Neural cell (in vitro differentiated cells): ENCODE measurements at regions not wholly inside any gene's neighbourhood (a gene's known extent, or its start where the extent isn't known, plus 50 kb on each side); places are given as distances from the start of the nearest gene placed in this dataset.

Experiments used
- H2AFZ ChIP-seq: fragments of 200-600, 300-800 bp; sonication (generic), shearing (Covaris generic); 2 replicates; pipeline ENCODE4 v1.6.0; 2014; ENCODE audit warnings: low read depth, mild to moderate bottlenecking, antibody characterized with exemption, low read length, moderate library complexity
- H3F3A ChIP-seq: fragments of 200-600 bp; shearing (Covaris generic); 2 replicates; pipeline ENCODE4 v1.6.1; 2016; ENCODE audit warnings: mild to moderate bottlenecking, moderate library complexity, mixed read lengths, antibody characterized with exemption, low read length; ENCODE audit not compliant: insufficient read depth, poor library complexity, severe bottlenecking
- H3K27ac ChIP-seq: fragments of 200-600, 300-800 bp; sonication (generic), shearing (Covaris generic); 2 replicates; pipeline ENCODE4 v1.5.1; 2014; ENCODE audit warnings: mild to moderate bottlenecking, low read length, moderate library complexity
- H3K27me3 ChIP-seq: fragments of 300-800, 200-600 bp; sonication (generic), shearing (Covaris generic); 2 replicates; pipeline ENCODE4 v1.6.0; 2014; ENCODE audit warnings: mild to moderate bottlenecking, low read depth, low read length, moderate library complexity; ENCODE audit not compliant: insufficient read depth
- H3K36me3 ChIP-seq: fragments of 300-800, 200-600 bp; sonication (generic), shearing (Covaris generic); 2 replicates; pipeline ENCODE4 v1.5.1; 2014; ENCODE audit warnings: mild to moderate bottlenecking, antibody characterized with exemption, low read length, moderate library complexity; ENCODE audit not compliant: insufficient read depth
- H3K4me2 ChIP-seq: fragments of 300-800, 200-600 bp; sonication (generic), shearing (Covaris generic); 2 replicates; pipeline ENCODE4 v1.6.0; 2014; ENCODE audit warnings: mild to moderate bottlenecking, low read length
- H3K4me3 ChIP-seq: fragments of 300-800, 200-600 bp; sonication (generic), shearing (Covaris generic); 2 replicates; pipeline ENCODE4 v1.5.1; 2014; ENCODE audit warnings: mild to moderate bottlenecking, low read length, moderate library complexity
- H3K79me2 ChIP-seq: fragments of 200-600 bp; shearing (Covaris generic); replicated peaks from 2 replicates; pipeline ENCODE4 v1.6.0; 2014; ENCODE audit warnings: mild to moderate bottlenecking, low read length, moderate library complexity; ENCODE audit not compliant: insufficient read depth
- H3K9ac ChIP-seq: fragments of 300-800, 200-600 bp; sonication (generic), shearing (Covaris generic); 2 replicates; pipeline ENCODE4 v1.6.1; 2016; ENCODE audit warnings: mild to moderate bottlenecking, low read length, mixed read lengths
- H3K9me2 ChIP-seq: fragments of 200-600 bp; shearing (Covaris generic); 2 replicates; pipeline ENCODE4 v1.6.1; 2016; ENCODE audit warnings: mild to moderate bottlenecking, low read length, mixed read lengths; ENCODE audit not compliant: insufficient read depth
- H3K9me3 ChIP-seq: fragments of 200-600, 300-800 bp; sonication (generic), shearing (Covaris generic); 2 replicates; pipeline ENCODE4 v1.6.1; 2016; ENCODE audit warnings: mild to moderate bottlenecking, mixed run types, low read length, moderate library complexity, mixed read lengths
- H4K20me1 ChIP-seq: fragments of 200-600 bp; shearing (Covaris generic); 2 replicates; pipeline ENCODE4 v1.6.1; 2016; ENCODE audit warnings: mild to moderate bottlenecking, mixed run types; ENCODE audit not compliant: insufficient read depth
- EP300 ChIP-seq: fragments of 450-650 bp; conservative IDR thresholded peaks from 2 replicates; pipeline ENCODE4 v1.6.1; 2014; ENCODE audit warnings: antibody characterized with exemption, mild to moderate bottlenecking, moderate library complexity; ENCODE audit not compliant: poor library complexity, severe bottlenecking
- EZH2 ChIP-seq: fragments of 200-600, 300-800 bp; shearing (Covaris generic), sonication (generic); IDR thresholded peaks from 2 replicates; pipeline ENCODE4 v1.6.1; 2014; ENCODE audit warnings: antibody characterized with exemption, low read length, borderline replicate concordance, mild to moderate bottlenecking; ENCODE audit not compliant: insufficient read depth, poor library complexity, severe bottlenecking
- MXI1 ChIP-seq: fragments of 450-650 bp; conservative IDR thresholded peaks from 2 replicates; pipeline ENCODE4 v1.6.1; 2014; ENCODE audit warnings: antibody characterized with exemption, mild to moderate bottlenecking; ENCODE audit not compliant: poor library complexity, severe bottlenecking
- POLR2AphosphoS5 ChIP-seq: IDR thresholded peaks from 2 replicates; pipeline ENCODE4 v1.6.1; 2012
- RAD21 ChIP-seq: fragments of 450-650 bp; conservative IDR thresholded peaks from 2 replicates; pipeline ENCODE4 v1.6.1; 2014; ENCODE audit warnings: antibody characterized with exemption, mild to moderate bottlenecking, moderate library complexity
- SMC3 ChIP-seq: fragments of 450-650 bp; conservative IDR thresholded peaks from 2 replicates; pipeline ENCODE4 v1.6.1; 2014; ENCODE audit warnings: antibody characterized with exemption, mild to moderate bottlenecking, moderate library complexity; ENCODE audit not compliant: poor library complexity
- TAF1 ChIP-seq: IDR thresholded peaks from 2 replicates; pipeline ENCODE4 v1.6.1; 2012; ENCODE audit warnings: low read depth
- TF ChIP-seq, protein P1 (sequence below): fragments of 450-650 bp; IDR thresholded peaks from 2 replicates; pipeline ENCODE4 v1.5.1; 2014; ENCODE audit warnings: antibody characterized with exemption, mild to moderate bottlenecking, moderate library complexity; ENCODE audit not compliant: poor library complexity, severe bottlenecking
- TF ChIP-seq, protein P2 (sequence below): IDR thresholded peaks from 2 replicates; pipeline ENCODE4 v1.6.1; 2012; ENCODE audit warnings: borderline replicate concordance

DNA sequence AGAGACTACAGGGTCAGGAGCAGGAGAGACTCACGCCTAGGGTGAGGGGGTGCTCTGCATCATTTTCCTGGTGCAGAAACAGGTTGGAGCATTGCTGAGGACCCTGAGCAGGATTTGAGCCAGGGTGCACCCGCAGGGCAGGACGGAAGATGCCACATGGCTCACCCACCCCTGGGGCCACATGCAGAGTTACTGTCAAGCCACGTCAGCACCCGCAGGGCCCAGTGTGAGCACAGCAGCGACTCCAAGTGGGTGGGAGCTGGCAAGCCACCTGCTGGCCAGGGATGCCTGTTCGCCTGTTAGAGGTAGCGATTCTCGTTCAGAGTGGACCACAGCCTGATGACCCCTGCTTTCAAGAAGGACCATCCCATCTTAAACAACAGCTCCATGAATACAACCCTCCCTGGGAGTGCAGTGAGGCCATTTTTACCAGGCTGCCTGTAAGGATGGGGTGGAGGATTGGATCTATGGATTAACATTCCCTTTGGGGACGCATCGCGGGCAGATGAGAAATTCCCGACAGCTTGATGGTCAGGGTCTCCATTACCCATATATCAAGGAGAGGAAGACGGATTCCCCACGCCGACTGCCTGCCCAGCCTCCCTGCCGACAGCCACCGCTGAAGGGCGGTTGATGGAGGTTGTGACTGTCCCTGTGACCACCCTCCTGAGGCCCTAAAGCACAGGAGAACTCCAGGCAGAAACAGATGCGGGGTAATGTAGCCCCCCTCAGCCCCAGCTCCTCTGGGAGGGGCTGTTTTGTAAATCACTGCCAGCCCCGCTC lies 101.1 kb upstream of the RET start:
- Histone ChIP-seq H4K20me1 (no peaks in the 10 kb centered on the region), H3K9me2 (no peaks in the 10 kb centered on the region), H2AFZ (no peak overlapping the region), H3K36me3 (no peaks in the 10 kb centered on the region), H3K9ac (no peak overlapping the region), H3K79me2 (no peaks in the 10 kb centered on the region), H3K27me3 (no peaks in the 10 kb centered on the region), H3K4me2 (no peak overlapping the region), H3K27ac (no peak overlapping the region), H3K4me3 (no peak overlapping the region), H3F3A (no peaks in the 10 kb centered on the region), H3K9me3 (no peaks in the 10 kb centered on the region)
- TF ChIP-seq, protein P1, sequence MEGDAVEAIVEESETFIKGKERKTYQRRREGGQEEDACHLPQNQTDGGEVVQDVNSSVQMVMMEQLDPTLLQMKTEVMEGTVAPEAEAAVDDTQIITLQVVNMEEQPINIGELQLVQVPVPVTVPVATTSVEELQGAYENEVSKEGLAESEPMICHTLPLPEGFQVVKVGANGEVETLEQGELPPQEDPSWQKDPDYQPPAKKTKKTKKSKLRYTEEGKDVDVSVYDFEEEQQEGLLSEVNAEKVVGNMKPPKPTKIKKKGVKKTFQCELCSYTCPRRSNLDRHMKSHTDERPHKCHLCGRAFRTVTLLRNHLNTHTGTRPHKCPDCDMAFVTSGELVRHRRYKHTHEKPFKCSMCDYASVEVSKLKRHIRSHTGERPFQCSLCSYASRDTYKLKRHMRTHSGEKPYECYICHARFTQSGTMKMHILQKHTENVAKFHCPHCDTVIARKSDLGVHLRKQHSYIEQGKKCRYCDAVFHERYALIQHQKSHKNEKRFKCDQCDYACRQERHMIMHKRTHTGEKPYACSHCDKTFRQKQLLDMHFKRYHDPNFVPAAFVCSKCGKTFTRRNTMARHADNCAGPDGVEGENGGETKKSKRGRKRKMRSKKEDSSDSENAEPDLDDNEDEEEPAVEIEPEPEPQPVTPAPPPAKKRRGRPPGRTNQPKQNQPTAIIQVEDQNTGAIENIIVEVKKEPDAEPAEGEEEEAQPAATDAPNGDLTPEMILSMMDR: no peak
- TF ChIP-seq SMC3 (no peak), EZH2 (no peak), RAD21 (no peak)
- TF ChIP-seq, protein P2, sequence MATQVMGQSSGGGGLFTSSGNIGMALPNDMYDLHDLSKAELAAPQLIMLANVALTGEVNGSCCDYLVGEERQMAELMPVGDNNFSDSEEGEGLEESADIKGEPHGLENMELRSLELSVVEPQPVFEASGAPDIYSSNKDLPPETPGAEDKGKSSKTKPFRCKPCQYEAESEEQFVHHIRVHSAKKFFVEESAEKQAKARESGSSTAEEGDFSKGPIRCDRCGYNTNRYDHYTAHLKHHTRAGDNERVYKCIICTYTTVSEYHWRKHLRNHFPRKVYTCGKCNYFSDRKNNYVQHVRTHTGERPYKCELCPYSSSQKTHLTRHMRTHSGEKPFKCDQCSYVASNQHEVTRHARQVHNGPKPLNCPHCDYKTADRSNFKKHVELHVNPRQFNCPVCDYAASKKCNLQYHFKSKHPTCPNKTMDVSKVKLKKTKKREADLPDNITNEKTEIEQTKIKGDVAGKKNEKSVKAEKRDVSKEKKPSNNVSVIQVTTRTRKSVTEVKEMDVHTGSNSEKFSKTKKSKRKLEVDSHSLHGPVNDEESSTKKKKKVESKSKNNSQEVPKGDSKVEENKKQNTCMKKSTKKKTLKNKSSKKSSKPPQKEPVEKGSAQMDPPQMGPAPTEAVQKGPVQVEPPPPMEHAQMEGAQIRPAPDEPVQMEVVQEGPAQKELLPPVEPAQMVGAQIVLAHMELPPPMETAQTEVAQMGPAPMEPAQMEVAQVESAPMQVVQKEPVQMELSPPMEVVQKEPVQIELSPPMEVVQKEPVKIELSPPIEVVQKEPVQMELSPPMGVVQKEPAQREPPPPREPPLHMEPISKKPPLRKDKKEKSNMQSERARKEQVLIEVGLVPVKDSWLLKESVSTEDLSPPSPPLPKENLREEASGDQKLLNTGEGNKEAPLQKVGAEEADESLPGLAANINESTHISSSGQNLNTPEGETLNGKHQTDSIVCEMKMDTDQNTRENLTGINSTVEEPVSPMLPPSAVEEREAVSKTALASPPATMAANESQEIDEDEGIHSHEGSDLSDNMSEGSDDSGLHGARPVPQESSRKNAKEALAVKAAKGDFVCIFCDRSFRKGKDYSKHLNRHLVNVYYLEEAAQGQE: no peak

- H3K4me3 ChIP-seq: no peak overlapping the region
- H3K36me3 ChIP-seq: no peaks in the 10 kb centered on the region
- no peak for TF ChIP-seq POLR2AphosphoS5
- no peak overlapping the region for H3K27ac ChIP-seq
- H3K27me3 ChIP-seq: no peaks in the 10 kb centered on the region
- no peaks in the 10 kb centered on the region for H3K9me2 ChIP-seq
- no peak overlapping the region for H3K4me2 ChIP-seq
- H3F3A ChIP-seq: no peaks in the 10 kb centered on the region
- H4K20me1 ChIP-seq: no peaks in the 10 kb centered on the region
- H3K9me3 ChIP-seq: no peaks in the 10 kb centered on the region
- H2AFZ ChIP-seq: no peak overlapping the region
- H3K9ac ChIP-seq: no peak overlapping the region
- H3K79me2 ChIP-seq: no peaks in the 10 kb centered on the region
These were observed 100.4 kb upstream of the RET start for GRCh38 chr10:42976351-42977031.

- TF ChIP-seq RAD21: no peak
- no peak for TF ChIP-seq POLR2AphosphoS5
- TF ChIP-seq, protein P2: no peak
- no peak for TF ChIP-seq EZH2
- TF ChIP-seq MXI1: no peak
- no peak for TF ChIP-seq SMC3
- TF ChIP-seq, protein P1: no peak
- TF ChIP-seq EP300: no peak
- TF ChIP-seq TAF1: no peak
- H3K27me3 ChIP-seq: no peaks in the 10 kb centered on the region
- H3K4me3 ChIP-seq: no peak overlapping the region
- H3K9me2 ChIP-seq: no peaks in the 10 kb centered on the region
- H3K27ac ChIP-seq: no peak overlapping the region
- H2AFZ ChIP-seq: no peak overlapping the region
- no peak overlapping the region for H3K4me2 ChIP-seq
- H4K20me1 ChIP-seq: no peaks in the 10 kb centered on the region
- H3K9me3 ChIP-seq: no peaks in the 10 kb centered on the region
- no peaks in the 10 kb centered on the region for H3K79me2 ChIP-seq
- no peaks in the 10 kb centered on the region for H3F3A ChIP-seq
- no peaks in the 10 kb centered on the region for H3K36me3 ChIP-seq
- no peak overlapping the region for H3K9ac ChIP-seq
These were observed 99.8 kb upstream of the RET start for GRCh38 chr10:42977032-42977416.
